GM12873 (cell line): ENCODE measurements at regions not wholly inside any gene's neighbourhood (a gene's known extent, or its start where the extent isn't known, plus 50 kb on each side); places are given as distances from the start of the nearest gene placed in this dataset.

Source experiments
- TF ChIP-seq, protein P1 (sequence below): IDR thresholded peaks from 2 replicates; pipeline ENCODE4 v1.5.1; 2012; ENCODE audit warnings: low read depth, mild to moderate bottlenecking, moderate library complexity, low read length, control low read depth; ENCODE audit not compliant: insufficient read depth; ENCODE audit errors: missing control alignments

DNA sequence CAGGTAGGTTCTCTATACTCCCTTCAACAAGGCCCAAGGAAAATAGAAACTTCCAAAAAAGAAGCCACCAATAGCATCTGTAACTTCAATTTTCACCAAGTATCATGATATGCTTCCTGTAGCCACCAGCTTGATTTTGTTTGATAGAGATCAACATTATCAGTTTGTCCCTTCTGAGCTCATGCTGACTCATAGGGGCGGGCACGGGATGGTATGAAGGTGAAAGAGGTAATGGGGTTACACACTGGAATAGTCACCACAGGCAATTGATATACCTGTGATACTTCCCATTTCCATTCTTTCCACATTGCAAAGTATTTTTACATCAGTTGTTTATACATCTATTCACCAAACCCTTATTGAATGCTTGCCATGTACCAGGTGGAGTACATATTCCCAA, 134.1 kb downstream of the KCNA5 start:
- TF ChIP-seq, protein P1, sequence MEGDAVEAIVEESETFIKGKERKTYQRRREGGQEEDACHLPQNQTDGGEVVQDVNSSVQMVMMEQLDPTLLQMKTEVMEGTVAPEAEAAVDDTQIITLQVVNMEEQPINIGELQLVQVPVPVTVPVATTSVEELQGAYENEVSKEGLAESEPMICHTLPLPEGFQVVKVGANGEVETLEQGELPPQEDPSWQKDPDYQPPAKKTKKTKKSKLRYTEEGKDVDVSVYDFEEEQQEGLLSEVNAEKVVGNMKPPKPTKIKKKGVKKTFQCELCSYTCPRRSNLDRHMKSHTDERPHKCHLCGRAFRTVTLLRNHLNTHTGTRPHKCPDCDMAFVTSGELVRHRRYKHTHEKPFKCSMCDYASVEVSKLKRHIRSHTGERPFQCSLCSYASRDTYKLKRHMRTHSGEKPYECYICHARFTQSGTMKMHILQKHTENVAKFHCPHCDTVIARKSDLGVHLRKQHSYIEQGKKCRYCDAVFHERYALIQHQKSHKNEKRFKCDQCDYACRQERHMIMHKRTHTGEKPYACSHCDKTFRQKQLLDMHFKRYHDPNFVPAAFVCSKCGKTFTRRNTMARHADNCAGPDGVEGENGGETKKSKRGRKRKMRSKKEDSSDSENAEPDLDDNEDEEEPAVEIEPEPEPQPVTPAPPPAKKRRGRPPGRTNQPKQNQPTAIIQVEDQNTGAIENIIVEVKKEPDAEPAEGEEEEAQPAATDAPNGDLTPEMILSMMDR = no peak

DNA sequence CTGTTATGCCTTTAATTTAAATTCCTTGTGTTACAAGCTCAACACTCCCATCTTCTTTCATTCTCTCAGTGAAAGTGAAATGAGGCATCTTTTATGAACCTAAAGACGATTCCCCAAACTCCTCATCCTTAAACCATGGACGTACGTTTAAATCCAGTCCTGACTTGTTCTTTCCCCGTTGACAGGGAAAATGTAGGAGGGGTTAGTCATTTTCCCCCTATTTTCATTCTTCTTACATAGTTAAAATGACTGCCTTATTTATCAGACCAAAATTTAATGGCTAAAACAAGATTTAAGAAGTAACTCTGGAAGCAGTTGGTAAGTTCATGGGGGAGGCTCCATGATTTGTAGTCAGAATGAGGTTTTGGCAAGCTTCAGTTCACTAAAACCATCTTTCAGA, 134.9 kb downstream of the KCNA5 start:
- TF ChIP-seq, protein P1 = no peak

DNA sequence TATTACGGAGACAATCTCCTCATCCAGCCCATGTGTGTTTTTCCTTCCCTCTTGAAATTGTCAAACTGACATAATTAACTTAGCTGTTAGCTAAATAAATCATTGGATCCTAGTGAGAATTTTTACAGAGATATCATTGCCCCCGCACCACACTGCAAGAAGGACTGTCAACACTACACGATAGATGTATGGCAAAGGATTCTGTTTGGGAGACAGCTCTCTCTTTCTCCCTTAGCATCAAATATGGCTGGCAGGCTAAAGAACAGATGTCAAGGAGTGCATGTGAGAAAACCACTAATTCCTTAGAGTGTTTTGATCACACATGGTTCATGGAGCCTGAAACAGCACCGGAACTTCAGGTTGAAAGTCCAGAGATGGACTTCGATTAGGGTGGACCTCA, 136.8 kb downstream of the KCNA5 start:
- TF ChIP-seq, protein P1 = no peak

DNA sequence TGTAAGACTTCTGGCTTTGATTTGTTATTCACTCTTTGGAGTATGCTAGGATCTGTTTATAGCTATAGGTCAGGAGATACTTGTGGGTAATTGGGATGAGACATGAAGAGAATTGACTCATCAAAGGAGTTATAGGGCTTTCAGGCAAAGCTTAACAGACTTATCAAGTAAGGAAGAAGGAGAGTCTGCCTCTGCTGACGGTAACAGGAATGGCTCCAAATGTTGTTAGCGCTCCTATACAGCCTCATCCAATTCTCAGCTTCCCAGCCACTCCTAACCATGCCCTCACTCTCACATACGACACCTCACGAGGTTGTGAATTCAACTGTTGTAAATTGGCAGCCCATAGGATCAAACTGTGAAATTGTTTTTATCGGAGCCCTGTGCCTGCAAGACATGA, 140.5 kb downstream of the KCNA5 start:
- TF ChIP-seq, protein P1 = no peak

DNA sequence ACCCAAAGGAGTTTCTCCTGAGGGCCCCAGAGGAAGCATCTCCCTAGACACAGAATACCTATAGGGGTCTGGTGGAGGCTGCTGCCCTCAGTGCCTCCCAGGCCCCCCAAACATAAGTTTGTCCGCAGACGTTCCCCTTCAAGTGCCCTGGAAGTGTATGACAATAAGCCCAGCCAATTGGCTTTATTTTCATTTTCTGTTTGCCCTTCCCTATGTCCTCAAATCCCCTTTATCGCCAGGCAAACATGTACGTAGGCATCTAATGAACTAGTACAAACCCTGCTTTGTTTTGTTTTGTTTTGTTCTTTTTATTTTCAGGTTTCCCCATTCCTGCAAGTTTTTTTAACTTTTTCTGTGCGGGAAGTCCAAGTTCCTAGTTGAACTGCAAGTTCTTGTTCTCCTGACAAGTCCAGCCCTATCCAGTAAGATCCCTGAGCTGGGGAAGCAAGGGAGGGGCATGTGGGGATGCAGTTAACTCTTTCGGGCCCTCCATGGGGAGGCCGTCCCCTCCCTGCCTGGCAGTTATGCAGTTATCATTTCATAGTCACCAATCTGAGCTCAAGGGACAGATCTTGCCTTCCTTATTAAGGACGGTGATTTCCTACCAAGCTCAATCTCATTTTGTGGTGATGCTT, 141.9 kb downstream of the KCNA5 start:
- TF ChIP-seq, protein P1 = no peak

DNA sequence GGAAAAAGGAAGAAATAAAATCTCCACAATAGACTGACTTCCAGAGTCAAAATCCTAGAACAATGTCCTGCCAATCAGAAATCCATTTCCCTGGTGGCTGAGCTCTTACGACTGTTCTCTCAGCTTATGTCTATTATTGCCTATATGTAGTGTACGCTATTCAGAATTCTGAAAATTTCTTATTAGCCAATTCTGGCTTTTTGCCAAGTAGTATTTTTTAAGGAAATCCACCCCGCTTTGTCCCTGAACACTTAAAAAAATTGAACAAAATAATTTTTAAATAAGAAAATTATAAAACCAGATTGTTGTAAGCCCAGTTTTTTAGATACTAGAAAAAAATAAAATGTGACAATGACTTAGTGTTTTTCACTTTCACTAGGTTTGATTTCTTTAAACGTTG, 143.0 kb downstream of the KCNA5 start:
- TF ChIP-seq, protein P1 = no peak

DNA sequence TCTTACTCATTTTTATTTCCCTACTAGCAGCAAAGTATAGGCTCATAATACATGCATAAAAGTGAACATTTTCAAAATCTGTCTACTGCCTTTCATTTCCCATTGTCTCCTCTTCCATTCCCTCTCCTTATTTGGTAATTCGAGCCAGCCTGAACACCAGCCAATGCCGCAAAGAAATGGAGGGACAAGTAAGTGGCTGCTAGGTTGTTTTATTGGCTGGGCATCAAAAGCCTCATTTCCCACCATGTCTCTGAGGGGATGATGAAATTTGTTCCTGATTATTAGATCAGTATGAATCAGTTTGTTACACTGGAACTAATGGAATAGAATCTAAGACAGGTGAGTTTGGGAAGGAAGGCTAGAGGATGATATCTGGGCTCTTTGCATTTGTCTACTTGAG, 143.5 kb downstream of the KCNA5 start:
- TF ChIP-seq, protein P1 = no peak
